ENCODE measurements at regions not wholly inside any gene's neighbourhood (a gene's known extent, or its start where the extent isn't known, plus 50 kb on each side); places are given as distances from the start of the nearest gene placed in this dataset.
"Not testable (repeated sequence)": the region's sequence is repeated elsewhere in the genome, so short reads cannot be mapped to it uniquely, and the experiment has no call there.

GRCh38 chr6:75031102-75031501 is 174.8 kb downstream of the COL12A1 start:
- DNase-seq, result not testable (repeated sequence)

- no peak for DNase-seq
These were observed 176.5 kb downstream of the COL12A1 start for GRCh38 chr6:75029333-75029732.

- DNase-seq, result no peak
These were observed 180.5 kb downstream of the COL12A1 start for GRCh38 chr6:75025371-75025770.

DNA sequence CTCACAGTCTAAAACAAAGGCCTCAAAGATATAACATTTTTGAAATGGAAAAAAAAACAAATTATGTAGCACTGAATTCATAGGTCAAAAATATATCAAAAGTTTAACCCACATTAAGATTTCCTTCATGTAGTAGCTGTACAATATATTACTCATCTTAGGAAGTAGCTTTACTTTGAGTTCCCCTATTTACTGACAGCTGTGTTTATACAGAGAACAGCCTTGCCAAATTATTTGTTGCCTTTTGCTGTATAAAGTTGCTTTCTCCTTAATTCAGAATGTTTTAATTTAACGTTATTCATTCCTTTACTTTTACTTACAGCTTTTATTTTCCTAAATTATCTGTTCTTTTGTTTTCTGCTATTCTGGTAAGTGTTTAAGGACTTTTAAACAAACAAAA is 181.0 kb downstream of the COL12A1 start:
- DNase-seq, result no peak

DNA sequence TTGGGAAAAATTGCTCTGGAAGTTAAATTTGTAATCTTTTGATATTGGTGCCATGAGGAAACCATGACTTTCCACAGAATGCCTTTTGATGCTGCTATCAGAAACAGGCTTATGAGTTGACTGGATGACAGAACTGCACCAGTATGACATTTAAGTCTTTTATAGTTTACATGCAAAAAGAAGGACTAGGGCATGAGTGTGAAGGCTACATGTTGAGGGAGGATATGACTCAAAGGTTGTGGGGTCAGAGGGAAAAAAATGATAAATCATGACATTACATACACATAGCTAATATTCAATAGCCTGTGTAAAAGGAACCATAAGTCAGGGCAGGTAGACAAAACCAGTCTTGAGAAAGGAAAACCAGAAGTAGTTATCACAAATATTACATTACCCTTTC is 182.2 kb downstream of the COL12A1 start:
- DNase-seq, result no peak

DNA sequence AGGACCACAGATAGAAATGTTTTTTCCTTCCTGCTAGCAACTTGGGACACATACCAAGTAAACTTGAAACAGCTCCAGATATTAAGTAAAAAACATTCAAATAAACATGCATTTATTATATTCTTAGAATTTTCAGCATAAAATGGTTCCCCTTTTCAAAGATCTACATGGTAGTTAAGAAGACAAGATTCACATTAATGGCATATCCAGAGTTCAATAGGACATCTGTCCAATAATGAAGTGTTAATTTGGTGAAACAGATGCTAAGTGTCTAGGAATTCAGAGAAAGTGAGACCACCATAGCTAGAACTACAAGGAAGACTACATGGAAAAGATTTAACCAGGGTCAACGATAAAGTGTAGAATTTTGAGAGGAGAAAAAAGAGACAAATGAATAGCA is 184.9 kb downstream of the COL12A1 start:
- no peak for DNase-seq

GRCh38 chr6:75020376-75020775 is 185.5 kb downstream of the COL12A1 start:
- no peak for DNase-seq

DNA sequence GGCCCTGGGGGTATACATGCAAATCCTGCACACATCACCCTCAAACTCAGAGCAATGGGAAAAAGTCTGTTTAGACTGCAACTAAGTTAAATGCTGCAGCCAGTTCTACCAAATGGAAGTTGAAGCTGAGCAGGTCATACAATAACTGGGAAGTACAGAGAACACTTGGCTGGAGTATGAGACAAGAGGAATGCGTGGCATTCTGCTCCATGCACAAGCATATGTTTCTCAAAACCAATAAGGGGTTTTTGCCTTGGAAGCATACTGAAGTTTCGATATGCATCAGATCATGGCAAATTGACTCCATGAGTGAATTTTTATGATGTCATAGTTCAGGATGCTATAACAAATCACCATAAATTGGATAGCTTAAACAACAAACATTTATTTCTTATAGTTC is 193.8 kb downstream of the COL12A1 start:
- no peak for DNase-seq

GRCh38 chr6:75003984-75004383 is 201.9 kb downstream of the COL12A1 start:
- not testable (repeated sequence) for DNase-seq

- no peak for DNase-seq
These were observed 208.2 kb downstream of the COL12A1 start for GRCh38 chr6:74997646-74998045.

GRCh38 chr6:74993136-74993535 is 212.7 kb downstream of the COL12A1 start:
- DNase-seq, result no peak

DNA sequence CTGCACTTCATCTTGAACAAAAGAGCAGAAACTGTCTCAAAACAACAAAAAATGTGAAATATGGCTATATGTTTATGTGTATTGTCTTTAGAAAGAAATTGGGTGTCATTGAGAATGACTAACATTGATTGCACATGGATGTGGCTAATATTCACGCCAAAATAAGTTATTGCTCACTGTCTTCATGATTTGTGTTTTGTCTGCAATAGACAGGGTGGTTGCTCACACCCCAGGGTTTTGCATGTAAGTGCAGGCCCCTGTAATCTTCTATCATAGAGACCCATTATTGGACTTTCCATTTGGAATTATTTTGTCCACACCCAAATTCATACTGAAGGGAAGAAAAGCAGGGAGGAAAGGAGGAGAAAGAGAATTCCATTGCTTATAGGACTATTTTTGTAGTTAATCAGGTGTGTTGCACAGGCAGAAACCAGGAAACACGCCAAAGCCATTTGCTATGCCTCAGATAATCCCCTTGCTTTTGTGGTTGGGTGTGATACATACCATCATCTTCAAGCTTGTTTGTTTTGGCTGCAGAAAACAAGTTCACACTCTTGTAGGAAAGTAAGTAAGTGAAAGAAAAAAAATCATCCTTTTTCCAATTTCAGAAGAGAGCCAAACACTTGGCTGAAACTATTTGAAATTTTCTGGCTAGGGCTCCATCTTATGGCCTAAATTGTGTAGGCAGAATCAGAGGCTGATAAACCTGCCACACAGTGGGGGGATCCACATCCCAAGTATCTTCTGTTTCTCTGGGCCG is 214.1 kb downstream of the COL12A1 start:
- DNase-seq, result no peak

DNA sequence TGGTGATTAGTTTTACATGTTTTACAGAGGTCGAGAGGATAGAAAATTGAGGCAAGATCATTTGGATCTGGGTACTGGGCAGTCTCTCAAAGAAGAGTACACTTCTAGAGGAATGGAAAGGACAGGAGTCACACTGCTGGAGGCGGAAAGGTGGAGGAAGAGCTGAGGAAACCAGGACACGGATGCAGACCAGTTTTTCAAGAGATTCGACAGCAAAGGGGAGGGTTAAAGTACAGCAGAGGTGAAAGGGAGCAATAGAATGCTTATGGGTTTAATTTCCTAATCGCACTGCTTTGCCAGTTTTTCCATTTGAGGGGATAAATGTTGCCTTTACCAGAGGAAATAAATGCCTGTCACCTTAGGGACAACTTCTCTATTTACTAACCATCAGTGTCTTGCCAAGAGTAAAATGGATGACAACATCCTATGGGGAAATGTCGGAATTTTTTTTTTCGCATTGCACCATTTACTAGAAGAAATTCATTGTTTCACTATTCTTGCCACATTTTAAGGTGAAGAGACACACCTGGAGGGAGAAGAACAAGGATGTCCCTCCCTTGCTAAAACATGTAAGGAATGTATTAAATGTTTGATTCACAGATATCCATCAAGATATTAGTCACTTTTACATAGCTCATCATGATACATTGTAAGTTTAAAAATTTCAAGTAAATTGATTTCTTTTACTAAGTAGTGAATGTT is 226.6 kb downstream of the COL12A1 start:
- DNase-seq, result no peak

- no peak for DNase-seq
These were observed 229.2 kb downstream of the COL12A1 start for GRCh38 chr6:74976701-74977100.

DNA sequence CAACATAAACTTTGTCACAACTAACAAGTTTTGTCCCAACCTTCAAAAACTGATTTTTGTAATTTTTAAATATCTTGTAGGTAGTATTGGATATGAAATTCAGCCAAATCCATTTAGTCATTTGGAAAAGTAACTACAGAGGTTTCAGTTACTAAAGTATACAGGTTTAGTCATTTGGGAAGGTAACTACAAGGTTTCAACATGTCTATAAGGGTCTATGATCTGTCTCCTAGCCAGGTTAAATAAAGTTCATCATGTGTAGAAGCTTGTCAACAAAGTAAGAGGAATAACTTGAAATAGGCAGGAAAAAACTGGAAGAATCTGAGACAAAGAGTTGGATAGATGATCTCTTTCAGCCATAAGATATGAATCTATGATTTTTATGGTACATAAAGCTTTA is 229.8 kb downstream of the COL12A1 start:
- DNase-seq, result no peak

- no peak for DNase-seq
These were observed 232.3 kb downstream of the COL12A1 start for GRCh38 chr6:74973591-74973990.

DNA sequence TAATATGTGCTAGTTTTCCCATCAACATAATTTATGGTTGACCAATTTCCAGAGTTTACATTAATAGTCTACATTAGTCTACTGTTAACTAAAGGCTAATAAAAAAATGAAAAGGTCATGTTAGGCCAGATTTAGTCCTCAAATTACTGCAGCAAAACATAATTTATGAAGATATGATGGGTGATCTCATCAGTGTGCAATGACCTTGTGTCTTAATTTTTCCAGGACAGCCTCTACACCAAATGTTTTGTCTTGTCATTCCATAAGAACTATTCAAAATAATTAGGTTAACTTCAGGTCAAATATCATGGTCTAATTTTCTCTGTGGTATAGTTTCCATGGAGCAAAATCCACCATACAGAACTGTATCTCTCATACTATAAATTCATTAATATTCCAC is 234.2 kb downstream of the COL12A1 start:
- DNase-seq, result no peak

DNA sequence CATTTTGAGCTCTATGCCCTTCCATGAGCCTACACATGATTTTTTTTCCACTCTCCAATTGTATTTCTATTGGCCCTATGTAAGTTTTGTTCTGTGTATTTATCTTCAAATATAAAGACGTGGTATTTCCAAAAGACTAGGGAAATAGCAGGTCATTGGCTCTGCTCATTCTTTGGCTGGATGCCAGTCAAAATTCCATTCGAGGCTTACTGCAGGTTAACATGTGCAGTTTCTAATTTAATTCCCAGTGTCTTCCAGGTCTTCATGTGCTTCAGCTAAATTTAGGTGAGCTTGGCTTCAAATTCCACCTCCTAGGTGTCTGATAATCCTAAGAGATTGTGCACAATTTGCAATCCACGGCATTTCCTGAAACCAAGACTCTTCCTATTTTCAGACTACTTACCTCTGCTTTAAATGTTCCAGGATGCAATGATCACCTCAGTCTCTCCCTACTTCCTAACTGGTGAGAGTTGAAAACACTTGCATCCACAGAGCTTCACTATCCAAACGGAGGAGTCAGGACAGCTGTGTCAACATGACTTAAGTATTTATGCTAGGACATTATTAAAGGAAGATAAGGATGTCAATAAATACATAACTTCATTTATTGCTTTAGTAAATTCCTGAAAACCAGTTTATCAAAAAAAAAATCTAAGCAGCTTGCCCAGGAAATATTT is 236.1 kb downstream of the COL12A1 start:
- DNase-seq, result peak; percentile 4

- no peak for DNase-seq
These were observed 238.0 kb downstream of the COL12A1 start for GRCh38 chr6:74967821-74968220.

DNA sequence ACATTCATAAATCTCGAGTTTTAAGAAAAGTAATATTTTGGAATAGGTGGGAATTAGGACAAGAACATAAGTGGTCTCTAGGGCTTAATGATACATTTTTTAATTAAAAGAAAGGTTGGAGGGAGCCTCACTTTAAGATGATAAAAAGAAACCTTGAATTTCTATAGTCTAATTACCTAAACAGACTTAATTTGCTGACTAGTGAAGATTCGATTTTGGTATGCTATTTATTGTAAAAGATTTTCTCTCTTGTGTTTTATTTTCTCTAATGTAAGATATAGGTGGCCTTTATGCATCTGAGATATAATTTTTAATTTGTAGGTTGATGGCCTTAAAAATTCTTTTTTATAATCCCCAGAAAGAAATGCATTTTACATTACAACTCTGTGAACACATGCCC is 239.1 kb downstream of the COL12A1 start:
- no peak for DNase-seq

- DNase-seq, result no peak
These were observed 240.9 kb downstream of the COL12A1 start for GRCh38 chr6:74964871-74965441.

DNA sequence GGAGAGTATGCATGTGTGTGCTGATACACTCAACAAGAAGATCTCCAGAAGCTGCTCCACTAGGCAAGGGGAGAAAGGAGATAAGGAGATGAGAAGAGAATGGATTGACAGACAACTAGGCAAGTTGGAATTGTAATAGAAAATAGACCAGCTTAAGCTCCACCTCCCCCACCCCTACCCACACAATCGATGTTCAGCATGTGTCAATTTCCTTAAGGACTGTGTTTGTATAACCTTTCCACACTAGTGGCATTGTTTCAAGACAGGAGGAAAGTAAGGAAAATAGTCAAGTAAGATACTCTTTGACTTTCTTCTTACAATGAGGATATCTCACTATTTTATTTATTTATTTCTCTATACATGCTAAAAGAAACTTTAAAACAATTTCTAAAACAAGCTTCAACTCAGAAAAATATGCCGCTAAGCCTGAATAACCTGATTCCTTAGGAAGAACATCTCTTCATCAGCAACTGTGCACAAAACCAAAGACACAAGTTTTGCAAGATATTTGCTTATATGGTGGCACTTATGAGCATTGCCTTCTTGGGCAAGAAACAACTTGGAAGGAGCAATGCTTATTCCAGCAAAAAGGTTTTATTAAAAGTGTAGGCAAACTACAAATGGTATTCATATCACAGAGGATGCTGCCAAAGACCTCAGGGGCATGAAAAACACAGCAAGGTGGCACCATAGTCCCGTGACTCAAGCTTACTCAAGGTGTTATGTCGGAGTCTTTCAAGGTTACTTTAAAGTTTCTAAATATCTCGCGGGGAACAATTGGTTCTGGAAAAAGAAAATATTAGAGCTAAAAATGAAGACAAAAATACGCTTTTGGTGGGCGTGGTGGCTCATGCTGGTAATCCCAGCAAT is 249.1 kb downstream of the COL12A1 start:
- DNase-seq, result no peak

DNA sequence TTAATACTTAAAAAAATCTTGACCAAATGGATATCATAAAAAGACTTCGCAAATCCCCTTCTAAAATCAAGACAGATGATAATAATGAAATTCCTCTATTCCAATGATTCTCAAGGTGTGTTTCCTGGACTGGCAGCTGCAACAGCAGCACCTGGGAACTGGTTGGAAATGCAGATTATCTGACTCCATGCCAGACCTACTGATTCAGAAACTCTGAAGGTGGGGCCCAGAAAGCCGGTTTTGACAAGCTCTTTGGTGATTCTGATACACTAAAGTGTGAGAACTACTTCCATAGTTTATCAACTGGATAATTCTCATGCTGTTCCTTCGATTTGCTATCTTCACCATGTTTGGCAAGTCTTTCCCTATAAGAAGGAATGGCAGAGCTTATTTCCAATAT is 252.1 kb downstream of the COL12A1 start:
- no peak for DNase-seq

All from NCI-H510A (cell line).